ENCODE measurements at regions not wholly inside any gene's neighbourhood (a gene's known extent, or its start where the extent isn't known, plus 50 kb on each side); places are given as distances from the start of the nearest gene placed in this dataset.

GRCh38 chr13:20301403-20302071 is 69.4 kb upstream of the GJB6 start:
- CTCF ChIA-PET, result no interaction called here
- Histone ChIP-seq H3K9me3 (ENCODE audit: control insufficient read depth, insufficient read depth, low read length) (0 out of 2 replicates have a peak, but pooled peaks cover 4% of the 10 kb centered on the region), H2AK5ac (ENCODE audit: low read depth, low read length) (no peak overlapping the region), H2BK5ac (ENCODE audit: low read depth, low read length, poor library complexity, severe bottlenecking) (no peak overlapping the region), H3K56ac (ENCODE audit: extremely low read depth, insufficient read depth, low read length) (no peak overlapping the region), H2BK15ac (ENCODE audit: low read depth, low read length) (no peak overlapping the region), H4K20me1 (ENCODE audit: insufficient read depth, low read length) (no peaks in the 10 kb centered on the region), H3K4me1 (ENCODE audit: control insufficient read depth, insufficient read depth, low read length) (no peaks in the 10 kb centered on the region; the same call in 1 of the 2 replicates), H3K23ac (ENCODE audit: low read depth, low read length) (no peak overlapping the region), H3K4me3 (ENCODE audit: insufficient read depth, low read depth, low read length) (no peak overlapping the region), H2BK120ac (ENCODE audit: low read depth, low read length) (no peak overlapping the region), H3K27ac (ENCODE audit: insufficient read depth, low read length) (no peak overlapping the region), H4K5ac (ENCODE audit: low read depth, low read length) (no peak overlapping the region), H3K14ac (replicated peaks; ENCODE audit: low read depth, low read length) (no peak overlapping the region), H3K36me3 (ENCODE audit: control insufficient read depth, insufficient read depth, low read length) (no peaks in the 10 kb centered on the region), H4K91ac (ENCODE audit: insufficient read depth, low read depth, low read length) (no peak overlapping the region), H3K18ac (ENCODE audit: low read depth, low read length) (no peak overlapping the region), H2AK9ac (replicated peaks; ENCODE audit: low read depth, low read length, poor library complexity) (no peak overlapping the region), H2AFZ (replicated peaks; ENCODE audit: low read length, poor library complexity) (peak overlapping the region; percentile 71), H3K79me1 (ENCODE audit: low read depth in 1 of 2, low read length in 2 of 2) (no peaks in the 10 kb centered on the region), H3K9ac (ENCODE audit: low read depth, low read length) (no peak overlapping the region), H3K4ac (ENCODE audit: low read depth, low read length) (no peak overlapping the region), H4K8ac (ENCODE audit: low read depth in 2 of 2, low read length in 2 of 2) (no peak overlapping the region), H3K4me2 (ENCODE audit: low read depth, low read length) (peak overlapping the region; percentile 22; the same call in 1 of the 2 replicates), H3K9me1 (ENCODE audit: insufficient read depth, low read length) (no peaks in the 10 kb centered on the region), H2BK20ac (ENCODE audit: low read depth, low read length) (no peak overlapping the region), H3K27me3 (ENCODE audit: control insufficient read depth, insufficient read depth, low read length) (peaks cover 51% of the 10 kb centered on the region)
- DNase-seq (no peak), ATAC-seq (ENCODE audit: low read depth) (no peak)
- POLR2A ChIA-PET (ENCODE audit: unreplicated experiment), result no interaction called here
- dilution Hi-C loops (cut with HindIII; ENCODE audit: low sequenced_read_pairs, unreplicated experiment) (no loop called here), intact Hi-C loops (cut with micrococcal nuclease) (no loop called here), in situ Hi-C loops (cut with MboI; ENCODE audit: low sequenced_read_pairs) (no loop called here)
- TF ChIP-seq RCOR1 (IDR thresholded peaks at IDR 0.05; ENCODE audit: insufficient replicate concordance, low read length), result no peak
- TF ChIP-seq, protein P1, sequence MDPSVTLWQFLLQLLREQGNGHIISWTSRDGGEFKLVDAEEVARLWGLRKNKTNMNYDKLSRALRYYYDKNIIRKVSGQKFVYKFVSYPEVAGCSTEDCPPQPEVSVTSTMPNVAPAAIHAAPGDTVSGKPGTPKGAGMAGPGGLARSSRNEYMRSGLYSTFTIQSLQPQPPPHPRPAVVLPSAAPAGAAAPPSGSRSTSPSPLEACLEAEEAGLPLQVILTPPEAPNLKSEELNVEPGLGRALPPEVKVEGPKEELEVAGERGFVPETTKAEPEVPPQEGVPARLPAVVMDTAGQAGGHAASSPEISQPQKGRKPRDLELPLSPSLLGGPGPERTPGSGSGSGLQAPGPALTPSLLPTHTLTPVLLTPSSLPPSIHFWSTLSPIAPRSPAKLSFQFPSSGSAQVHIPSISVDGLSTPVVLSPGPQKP (IDR thresholded peaks at IDR 0.05; ENCODE audit: borderline replicate concordance, low read depth, low read length), result no peak
- TF ChIP-seq MAZ (IDR thresholded peaks at IDR 0.05; ENCODE audit: borderline replicate concordance, low read depth, low read length), result no peak
- TF ChIP-seq RAD21 (IDR thresholded peaks at IDR 0.05; ENCODE audit: low read length), result no peak
- no peak for TF ChIP-seq FOS (IDR thresholded peaks at IDR 0.05; ENCODE audit: low read depth, low read length)
- TF ChIP-seq BHLHE40 (IDR thresholded peaks at IDR 0.05; ENCODE audit: low read depth, low read length), result no peak
- TF ChIP-seq SMC3 (IDR thresholded peaks at IDR 0.05; ENCODE audit: low read depth, low read length), result no peak
- no peak for TF ChIP-seq MXI1 (IDR thresholded peaks at IDR 0.05; ENCODE audit: borderline replicate concordance, low read depth, low read length)
- TF ChIP-seq NFE2L2 (IDR thresholded peaks at IDR 0.05; ENCODE audit: low read depth, low read length), result no peak
- no peak for TF ChIP-seq CEBPB (IDR thresholded peaks at IDR 0.05; ENCODE audit: low read depth, low read length)
- TF ChIP-seq, protein P2, sequence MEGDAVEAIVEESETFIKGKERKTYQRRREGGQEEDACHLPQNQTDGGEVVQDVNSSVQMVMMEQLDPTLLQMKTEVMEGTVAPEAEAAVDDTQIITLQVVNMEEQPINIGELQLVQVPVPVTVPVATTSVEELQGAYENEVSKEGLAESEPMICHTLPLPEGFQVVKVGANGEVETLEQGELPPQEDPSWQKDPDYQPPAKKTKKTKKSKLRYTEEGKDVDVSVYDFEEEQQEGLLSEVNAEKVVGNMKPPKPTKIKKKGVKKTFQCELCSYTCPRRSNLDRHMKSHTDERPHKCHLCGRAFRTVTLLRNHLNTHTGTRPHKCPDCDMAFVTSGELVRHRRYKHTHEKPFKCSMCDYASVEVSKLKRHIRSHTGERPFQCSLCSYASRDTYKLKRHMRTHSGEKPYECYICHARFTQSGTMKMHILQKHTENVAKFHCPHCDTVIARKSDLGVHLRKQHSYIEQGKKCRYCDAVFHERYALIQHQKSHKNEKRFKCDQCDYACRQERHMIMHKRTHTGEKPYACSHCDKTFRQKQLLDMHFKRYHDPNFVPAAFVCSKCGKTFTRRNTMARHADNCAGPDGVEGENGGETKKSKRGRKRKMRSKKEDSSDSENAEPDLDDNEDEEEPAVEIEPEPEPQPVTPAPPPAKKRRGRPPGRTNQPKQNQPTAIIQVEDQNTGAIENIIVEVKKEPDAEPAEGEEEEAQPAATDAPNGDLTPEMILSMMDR (conservative IDR thresholded peaks at IDR 0.05; ENCODE audit: low read depth, low read length), result no peak
- TF ChIP-seq CHD1 (IDR thresholded peaks at IDR 0.05; ENCODE audit: low read depth, low read length), result no peak
- no peak for TF ChIP-seq MAFK (IDR thresholded peaks at IDR 0.05; ENCODE audit: low read depth, low read length)
- TF ChIP-seq POLR2A (IDR thresholded peaks at IDR 0.05; ENCODE audit: low read depth, low read length), result no peak
- no peak for TF ChIP-seq RFX5 (IDR thresholded peaks at IDR 0.05; ENCODE audit: low read depth, low read length)
- TF ChIP-seq, protein P3, sequence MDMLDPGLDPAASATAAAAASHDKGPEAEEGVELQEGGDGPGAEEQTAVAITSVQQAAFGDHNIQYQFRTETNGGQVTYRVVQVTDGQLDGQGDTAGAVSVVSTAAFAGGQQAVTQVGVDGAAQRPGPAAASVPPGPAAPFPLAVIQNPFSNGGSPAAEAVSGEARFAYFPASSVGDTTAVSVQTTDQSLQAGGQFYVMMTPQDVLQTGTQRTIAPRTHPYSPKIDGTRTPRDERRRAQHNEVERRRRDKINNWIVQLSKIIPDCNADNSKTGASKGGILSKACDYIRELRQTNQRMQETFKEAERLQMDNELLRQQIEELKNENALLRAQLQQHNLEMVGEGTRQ (IDR thresholded peaks at IDR 0.05; ENCODE audit: low read depth, low read length), result no peak
- no TSS peak for BruUV-seq (replicated peaks)
- 23% methylated on average over 14 of the region's 56 CpGs; no CpG with 5 or more reads in 1 of the 2 experiments for WGBS, 2 experiments (ENCODE audit: extremely low coverage in 2 of 2, insufficient read length in 1 of 2)
